Breast epithelium (tissue), 3 donors: ENCODE measurements at regions not wholly inside any gene's neighbourhood (a gene's known extent, or its start where the extent isn't known, plus 50 kb on each side); places are given as distances from the start of the nearest gene placed in this dataset.

Experiments used
- POLR2A ChIP-seq: fragments of 450-650 bp; IDR thresholded peaks from one replicate; pipeline ENCODE4 v1.6.1; 2016; ENCODE audit warnings: antibody characterized with exemption, mild to moderate bottlenecking, moderate library complexity
- POLR2AphosphoS5 ChIP-seq, 3 donors: sonication (generic); formaldehyde crosslinking; IDR thresholded peaks; one replicate each; pipeline ENCODE4 v1.6.1; 2017; ENCODE audit warnings: antibody characterized with exemption in 3 of 3
- TF ChIP-seq, protein P1 (sequence below), 3 donors: fragments of 450-650 bp; IDR thresholded peaks; one replicate each; pipeline ENCODE4 v1.5.1; 2016 to 2017; ENCODE audit warnings: antibody characterized with exemption in 3 of 3, mild to moderate bottlenecking in 3 of 3, moderate library complexity in 3 of 3

GRCh38 chr10:118882741-118883140 lies 128.0 kb upstream of the CACUL1 start:
- TF ChIP-seq, protein P1, sequence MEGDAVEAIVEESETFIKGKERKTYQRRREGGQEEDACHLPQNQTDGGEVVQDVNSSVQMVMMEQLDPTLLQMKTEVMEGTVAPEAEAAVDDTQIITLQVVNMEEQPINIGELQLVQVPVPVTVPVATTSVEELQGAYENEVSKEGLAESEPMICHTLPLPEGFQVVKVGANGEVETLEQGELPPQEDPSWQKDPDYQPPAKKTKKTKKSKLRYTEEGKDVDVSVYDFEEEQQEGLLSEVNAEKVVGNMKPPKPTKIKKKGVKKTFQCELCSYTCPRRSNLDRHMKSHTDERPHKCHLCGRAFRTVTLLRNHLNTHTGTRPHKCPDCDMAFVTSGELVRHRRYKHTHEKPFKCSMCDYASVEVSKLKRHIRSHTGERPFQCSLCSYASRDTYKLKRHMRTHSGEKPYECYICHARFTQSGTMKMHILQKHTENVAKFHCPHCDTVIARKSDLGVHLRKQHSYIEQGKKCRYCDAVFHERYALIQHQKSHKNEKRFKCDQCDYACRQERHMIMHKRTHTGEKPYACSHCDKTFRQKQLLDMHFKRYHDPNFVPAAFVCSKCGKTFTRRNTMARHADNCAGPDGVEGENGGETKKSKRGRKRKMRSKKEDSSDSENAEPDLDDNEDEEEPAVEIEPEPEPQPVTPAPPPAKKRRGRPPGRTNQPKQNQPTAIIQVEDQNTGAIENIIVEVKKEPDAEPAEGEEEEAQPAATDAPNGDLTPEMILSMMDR (IDR thresholded peaks at IDR 0.05) = no peak
- TF ChIP-seq POLR2A (no peak), POLR2AphosphoS5 (IDR thresholded peaks at IDR 0.05) (no peak)
